A673 (cell line): ENCODE measurements at regions not wholly inside any gene's neighbourhood (a gene's known extent, or its start where the extent isn't known, plus 50 kb on each side); places are given as distances from the start of the nearest gene placed in this dataset.

ENCODE experiments used
- BruUV-seq: library from RNA; stranded (reverse); fragments of 400-500 nt; replicated peaks from 2 replicates; lab custom pipeline; 2021; lab: Mats Ljungman, UMichigan
- CTCF ChIA-PET: fragments of 300-600 bp; sonication (Branson Sonifier 250); formaldehyde crosslinking; loops from one replicate; lab custom pipeline; 2022; ENCODE audit warnings: antibody characterized with exemption; lab: Charles Lee
- POLR2A ChIA-PET: fragments of 300-600 bp; sonication (Branson Sonifier 250); formaldehyde crosslinking; loops from one replicate; lab custom pipeline; 2022; ENCODE audit warnings: antibody characterized with exemption; ENCODE audit not compliant: low non-redundant PET; lab: Charles Lee
- DNase-seq: peaks from one replicate; pipeline ENCODE4 v3.0.0-alpha.2; 2015; ENCODE audit warnings: low spot score
- H3K27ac ChIP-seq: fragments of 200-600 bp; sonication (generic); 2 replicates; pipeline ENCODE4 v1.5.1; 2016; ENCODE audit warnings: mixed run types, low read depth, mild to moderate bottlenecking, mixed read lengths, antibody characterized with exemption, low read length; ENCODE audit not compliant: poor library complexity, severe bottlenecking
- H3K27me3 ChIP-seq: fragments of 200-600 bp; sonication (generic); replicated peaks from 2 replicates; pipeline ENCODE4 v1.6.1; 2017; ENCODE audit warnings: mixed run types, low read depth, mild to moderate bottlenecking, mixed read lengths, antibody characterized with exemption, low read length; ENCODE audit not compliant: insufficient read depth, poor library complexity
- H3K36me3 ChIP-seq: fragments of 200-600 bp; sonication (generic); 2 replicates; pipeline ENCODE4 v1.6.1; 2016; ENCODE audit warnings: mixed run types, mild to moderate bottlenecking, mixed read lengths, antibody characterized with exemption, low read length; ENCODE audit not compliant: insufficient read depth, poor library complexity, severe bottlenecking
- H3K4me1 ChIP-seq: fragments of 200-600 bp; sonication (generic); 2 replicates; pipeline ENCODE4 v1.6.1; 2017; ENCODE audit warnings: mixed run types, mild to moderate bottlenecking, mixed read lengths, antibody characterized with exemption, low read length; ENCODE audit not compliant: insufficient read depth, poor library complexity, severe bottlenecking
- H3K4me3 ChIP-seq: fragments of 200-600 bp; sonication (generic); 2 replicates; pipeline ENCODE4 v1.5.1; 2016; ENCODE audit warnings: low read depth, mixed run types, mild to moderate bottlenecking, mixed read lengths, low read length; ENCODE audit not compliant: poor library complexity, severe bottlenecking
- H3K9me3 ChIP-seq: fragments of 200-600 bp; sonication (generic); 2 replicates; pipeline ENCODE4 v1.6.1; 2016; ENCODE audit warnings: mixed run types, low read depth, mild to moderate bottlenecking, mixed read lengths, antibody characterized with exemption, low read length; ENCODE audit not compliant: poor library complexity, severe bottlenecking
- EZH2 ChIP-seq: fragments of 200-600 bp; sonication (generic); IDR thresholded peaks from 2 replicates; pipeline ENCODE4 v1.6.1; 2017; ENCODE audit warnings: borderline replicate concordance, low read depth, mild to moderate bottlenecking, mixed read lengths, antibody characterized with exemption, low read length; ENCODE audit not compliant: poor library complexity, severe bottlenecking
- intact Hi-C: fragments of 100-400 bp; cut with micrococcal nuclease; formaldehyde crosslinking; loops from one replicate; pipeline ENCODE4 v1.10.0; 2022; ENCODE audit not compliant: unreplicated experiment
- TF ChIP-seq, protein P1 (sequence below): fragments of 300-800, 200-600 bp; sonication (generic); conservative IDR thresholded peaks from 2 replicates; pipeline ENCODE4 v1.5.1; 2017; ENCODE audit warnings: low read depth, mild to moderate bottlenecking, antibody characterized with exemption, low read length, moderate library complexity, mixed read lengths

GRCh38 chr13:64020126-64020525, 2604.5 kb upstream of the PCDH20 start:
- H3K4me1 ChIP-seq = peaks cover 3% of the 10 kb centered on the region
- ChIA-PET CTCF (no interaction called here), POLR2A (no interaction called here)
- TF ChIP-seq, protein P1, sequence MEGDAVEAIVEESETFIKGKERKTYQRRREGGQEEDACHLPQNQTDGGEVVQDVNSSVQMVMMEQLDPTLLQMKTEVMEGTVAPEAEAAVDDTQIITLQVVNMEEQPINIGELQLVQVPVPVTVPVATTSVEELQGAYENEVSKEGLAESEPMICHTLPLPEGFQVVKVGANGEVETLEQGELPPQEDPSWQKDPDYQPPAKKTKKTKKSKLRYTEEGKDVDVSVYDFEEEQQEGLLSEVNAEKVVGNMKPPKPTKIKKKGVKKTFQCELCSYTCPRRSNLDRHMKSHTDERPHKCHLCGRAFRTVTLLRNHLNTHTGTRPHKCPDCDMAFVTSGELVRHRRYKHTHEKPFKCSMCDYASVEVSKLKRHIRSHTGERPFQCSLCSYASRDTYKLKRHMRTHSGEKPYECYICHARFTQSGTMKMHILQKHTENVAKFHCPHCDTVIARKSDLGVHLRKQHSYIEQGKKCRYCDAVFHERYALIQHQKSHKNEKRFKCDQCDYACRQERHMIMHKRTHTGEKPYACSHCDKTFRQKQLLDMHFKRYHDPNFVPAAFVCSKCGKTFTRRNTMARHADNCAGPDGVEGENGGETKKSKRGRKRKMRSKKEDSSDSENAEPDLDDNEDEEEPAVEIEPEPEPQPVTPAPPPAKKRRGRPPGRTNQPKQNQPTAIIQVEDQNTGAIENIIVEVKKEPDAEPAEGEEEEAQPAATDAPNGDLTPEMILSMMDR = no peak
- TF ChIP-seq EZH2 = no peak
- no peak for DNase-seq
- H3K36me3 ChIP-seq = no peaks in the 10 kb centered on the region
- no peaks in the 10 kb centered on the region for H3K27me3 ChIP-seq
- no peak overlapping the region for H3K27ac ChIP-seq
- H3K9me3 ChIP-seq = no peaks in the 10 kb centered on the region
- BruUV-seq = no TSS peak
- intact Hi-C loops = no loop called here
- H3K4me3 ChIP-seq = no peak overlapping the region

DNA sequence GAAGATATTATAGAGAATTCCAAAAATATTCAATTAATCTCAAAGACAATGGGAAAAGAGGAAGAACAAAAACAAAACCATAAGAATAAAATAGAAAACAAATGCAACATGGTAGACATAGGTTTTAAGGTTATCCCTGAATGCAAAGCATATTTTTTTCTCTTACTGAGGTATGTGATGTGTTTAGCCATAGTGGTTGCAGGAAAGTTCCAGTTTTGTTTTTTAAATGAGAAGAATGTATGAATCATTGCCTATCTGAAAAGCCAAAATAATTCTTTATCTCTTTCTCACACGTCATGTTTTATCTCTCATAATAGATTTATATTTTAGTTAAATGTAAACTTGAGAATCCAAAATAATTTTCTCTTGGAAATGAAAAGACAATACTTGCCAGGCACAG, 2591.7 kb upstream of the PCDH20 start:
- BruUV-seq = no TSS peak
- no peak overlapping the region for H3K4me3 ChIP-seq
- CTCF ChIA-PET = no interaction called here
- H3K9me3 ChIP-seq = no peaks in the 10 kb centered on the region
- H3K27me3 ChIP-seq = no peaks in the 10 kb centered on the region
- TF ChIP-seq, protein P1 = no peak
- TF ChIP-seq EZH2 = no peak
- no peak overlapping the region for H3K27ac ChIP-seq
- intact Hi-C loops = no loop called here
- peaks cover 21% of the 10 kb centered on the region for H3K4me1 ChIP-seq
- H3K36me3 ChIP-seq = no peaks in the 10 kb centered on the region
- POLR2A ChIA-PET = no interaction called here
- DNase-seq = no peak

GRCh38 chr13:64000321-64000720, 2584.7 kb upstream of the PCDH20 start:
- intact Hi-C loops = no loop called here
- ChIA-PET CTCF (no interaction called here), POLR2A (no interaction called here)
- Histone ChIP-seq H3K4me1 (peaks cover 6% of the 10 kb centered on the region), H3K27ac (no peak overlapping the region), H3K27me3 (no peaks in the 10 kb centered on the region), H3K36me3 (peaks cover 5% of the 10 kb centered on the region), H3K9me3 (no peaks in the 10 kb centered on the region), H3K4me3 (no peak overlapping the region)
- TF ChIP-seq EZH2 = no peak
- TF ChIP-seq, protein P1 = no peak
- no TSS peak for BruUV-seq
- DNase-seq = no peak
